ENCODE measurements at regions not wholly inside any gene's neighbourhood (a gene's known extent, or its start where the extent isn't known, plus 50 kb on each side); places are given as distances from the start of the nearest gene placed in this dataset.

DNA sequence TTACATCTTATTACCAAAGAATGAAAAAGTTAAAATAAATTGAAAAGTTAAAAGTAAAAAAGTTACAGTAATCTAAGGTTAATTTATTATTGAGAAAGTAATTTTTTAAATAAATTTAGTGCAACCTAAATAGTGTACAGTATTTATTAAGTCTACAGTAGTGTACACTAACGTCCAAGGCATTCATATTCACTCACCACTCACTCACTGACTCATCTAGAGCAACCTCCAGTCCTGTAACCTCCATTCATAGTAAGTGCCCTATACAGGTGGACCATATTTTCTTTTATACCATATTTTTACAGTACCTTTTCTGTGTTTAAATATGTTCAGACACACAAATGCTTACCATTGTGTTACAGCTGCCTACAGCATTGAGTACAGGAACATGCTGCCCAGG, 624.7 kb upstream of the NOX3 start:
- no peak for DNase-seq (ENCODE audit: low read depth)
- H3K4me3 ChIP-seq (replicated peaks; ENCODE audit: low read depth, low read length), result no peak overlapping the region
- TF ChIP-seq, protein P1, sequence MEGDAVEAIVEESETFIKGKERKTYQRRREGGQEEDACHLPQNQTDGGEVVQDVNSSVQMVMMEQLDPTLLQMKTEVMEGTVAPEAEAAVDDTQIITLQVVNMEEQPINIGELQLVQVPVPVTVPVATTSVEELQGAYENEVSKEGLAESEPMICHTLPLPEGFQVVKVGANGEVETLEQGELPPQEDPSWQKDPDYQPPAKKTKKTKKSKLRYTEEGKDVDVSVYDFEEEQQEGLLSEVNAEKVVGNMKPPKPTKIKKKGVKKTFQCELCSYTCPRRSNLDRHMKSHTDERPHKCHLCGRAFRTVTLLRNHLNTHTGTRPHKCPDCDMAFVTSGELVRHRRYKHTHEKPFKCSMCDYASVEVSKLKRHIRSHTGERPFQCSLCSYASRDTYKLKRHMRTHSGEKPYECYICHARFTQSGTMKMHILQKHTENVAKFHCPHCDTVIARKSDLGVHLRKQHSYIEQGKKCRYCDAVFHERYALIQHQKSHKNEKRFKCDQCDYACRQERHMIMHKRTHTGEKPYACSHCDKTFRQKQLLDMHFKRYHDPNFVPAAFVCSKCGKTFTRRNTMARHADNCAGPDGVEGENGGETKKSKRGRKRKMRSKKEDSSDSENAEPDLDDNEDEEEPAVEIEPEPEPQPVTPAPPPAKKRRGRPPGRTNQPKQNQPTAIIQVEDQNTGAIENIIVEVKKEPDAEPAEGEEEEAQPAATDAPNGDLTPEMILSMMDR (IDR thresholded peaks at IDR 0.05; ENCODE audit: low read length, missing control alignments), result no peak

DNA sequence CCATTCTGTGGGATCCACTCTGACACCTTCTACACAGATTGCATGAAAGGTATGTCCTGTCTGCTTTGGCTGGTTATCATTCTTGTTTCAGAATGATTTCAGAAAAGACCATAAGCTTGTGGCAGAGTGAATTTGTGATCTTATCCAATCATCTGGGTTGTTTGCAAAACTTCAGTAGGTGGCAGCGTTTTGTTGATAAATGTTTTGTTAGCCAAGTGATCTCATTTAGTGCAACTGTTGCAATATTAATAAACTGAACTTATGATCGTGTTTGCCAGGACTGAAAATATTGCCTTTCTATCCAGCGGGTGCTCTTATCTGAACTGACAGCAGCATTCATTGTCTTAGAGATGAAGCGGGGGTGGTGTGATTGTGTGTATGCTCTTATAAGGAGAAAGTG, 613.2 kb upstream of the NOX3 start:
- TF ChIP-seq, protein P1 (IDR thresholded peaks at IDR 0.05; ENCODE audit: low read length, missing control alignments), result no peak
- no peak overlapping the region for H3K4me3 ChIP-seq (replicated peaks; ENCODE audit: low read depth, low read length)
- DNase-seq (ENCODE audit: low read depth), result no peak

DNA sequence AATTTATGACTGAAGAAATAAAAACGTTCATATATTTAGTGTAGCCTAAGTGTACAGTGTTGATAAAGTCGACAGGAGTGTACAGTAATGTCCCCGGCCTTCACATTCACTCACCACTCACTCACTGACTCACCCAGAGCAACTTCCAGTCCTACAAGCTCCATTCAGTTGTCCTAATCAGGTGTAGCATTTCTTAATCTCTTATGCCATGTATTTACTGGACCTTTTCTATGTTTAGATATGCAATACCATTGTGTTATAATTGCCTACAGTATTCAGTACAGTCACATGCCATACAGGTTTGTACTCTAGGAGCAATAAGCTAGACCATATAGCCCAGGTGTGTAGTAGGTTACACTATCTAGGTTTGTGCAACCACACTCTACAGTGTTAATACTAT, 610.2 kb upstream of the NOX3 start:
- DNase-seq (ENCODE audit: low read depth), result no peak
- TF ChIP-seq, protein P1 (IDR thresholded peaks at IDR 0.05; ENCODE audit: low read length, missing control alignments), result no peak
- no peak overlapping the region for H3K4me3 ChIP-seq (replicated peaks; ENCODE audit: low read depth, low read length)

DNA sequence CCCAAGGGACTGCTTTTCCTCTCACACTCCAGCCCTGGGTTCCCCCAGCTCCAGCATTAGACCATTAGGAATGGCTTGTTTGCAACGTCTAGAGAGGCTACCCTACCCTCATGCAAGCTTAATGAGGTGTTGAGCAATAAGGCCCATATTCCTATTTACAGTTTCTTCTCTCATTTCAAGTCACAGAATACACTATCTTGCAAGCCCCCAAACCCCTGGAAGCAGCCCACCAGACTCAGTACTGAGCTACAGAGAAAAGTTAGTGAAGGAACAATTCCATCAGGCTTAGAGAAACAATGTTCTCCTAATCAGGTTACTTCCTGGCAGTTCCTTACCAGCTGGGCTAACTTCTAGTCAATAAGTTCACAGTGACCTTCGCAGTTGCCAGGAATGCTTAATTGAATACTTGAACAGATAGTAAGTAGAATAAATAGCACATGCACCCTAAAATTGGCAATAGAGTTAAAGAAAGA, 606.5 kb upstream of the NOX3 start:
- no peak for DNase-seq (ENCODE audit: low read depth)
- TF ChIP-seq, protein P1 (IDR thresholded peaks at IDR 0.05; ENCODE audit: low read length, missing control alignments), result no peak
- no peak overlapping the region for H3K4me3 ChIP-seq (replicated peaks; ENCODE audit: low read depth, low read length)

DNA sequence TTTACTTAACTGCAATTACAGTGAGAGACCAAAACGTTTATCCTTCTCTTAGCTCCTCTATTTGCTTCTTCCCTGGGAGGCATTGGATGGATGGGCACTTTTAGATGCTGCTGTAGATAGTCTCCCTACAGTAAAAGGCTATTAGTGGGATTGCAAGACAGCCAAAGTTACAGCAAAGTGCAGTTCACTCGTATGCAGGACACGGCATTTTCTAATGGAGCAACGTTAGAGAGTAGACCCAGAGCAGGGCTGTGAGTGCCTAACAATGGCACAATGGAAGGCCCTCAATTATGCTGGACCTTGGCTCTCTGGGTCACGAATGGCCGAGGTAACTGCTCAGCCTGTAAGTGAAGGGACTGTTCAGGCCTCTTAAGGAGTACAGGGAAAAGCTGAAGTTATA, 605.8 kb upstream of the NOX3 start:
- TF ChIP-seq, protein P1 (IDR thresholded peaks at IDR 0.05; ENCODE audit: low read length, missing control alignments), result no peak
- no peak overlapping the region for H3K4me3 ChIP-seq (replicated peaks; ENCODE audit: low read depth, low read length)
- DNase-seq (ENCODE audit: low read depth), result no peak

DNA sequence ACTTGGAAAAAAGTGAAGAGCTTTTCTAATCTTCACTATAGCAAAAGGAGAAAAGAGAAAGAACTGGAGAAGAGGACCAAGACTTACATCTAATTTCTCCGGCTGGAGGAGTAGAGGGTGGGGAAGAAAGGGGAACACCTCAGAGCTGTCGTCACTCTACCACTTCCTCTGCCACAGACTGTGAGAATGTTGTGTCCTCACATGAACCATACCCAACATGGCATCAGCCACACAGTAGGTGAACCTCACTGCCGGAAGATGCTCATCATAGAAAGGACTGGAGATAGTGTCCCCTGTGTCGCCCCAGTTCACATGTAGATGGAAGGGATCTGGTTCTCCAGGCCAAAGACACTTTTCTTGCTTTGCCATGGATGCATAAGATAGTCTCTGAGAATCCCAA, 604.4 kb upstream of the NOX3 start:
- TF ChIP-seq, protein P1 (IDR thresholded peaks at IDR 0.05; ENCODE audit: low read length, missing control alignments), result no peak
- DNase-seq (ENCODE audit: low read depth), result no peak
- no peak overlapping the region for H3K4me3 ChIP-seq (replicated peaks; ENCODE audit: low read depth, low read length)

DNA sequence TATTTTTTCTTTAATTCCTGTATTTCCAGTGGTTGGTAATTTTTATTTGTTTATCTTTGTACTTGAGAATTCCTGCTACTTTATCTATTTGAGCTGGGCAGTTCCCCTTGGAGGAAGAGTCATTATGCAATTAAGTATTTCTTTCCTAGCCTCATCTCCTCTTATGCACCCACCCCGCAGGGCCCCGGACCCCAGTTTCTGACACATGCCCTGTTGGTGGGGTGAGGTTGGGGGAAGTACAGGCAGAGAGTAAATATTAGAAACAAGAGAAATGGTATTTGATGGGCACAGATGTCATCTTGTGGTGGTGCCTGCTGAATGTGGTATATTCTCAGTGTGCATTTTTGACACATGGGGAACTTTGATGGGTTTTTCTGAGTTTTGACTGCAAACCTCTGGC, 602.7 kb upstream of the NOX3 start:
- TF ChIP-seq, protein P1 (IDR thresholded peaks at IDR 0.05; ENCODE audit: low read length, missing control alignments), result no peak

More for the DNA sequence above, 602.7 kb upstream of the NOX3 start:
- DNase-seq (ENCODE audit: low read depth), result no peak
- no peak overlapping the region for H3K4me3 ChIP-seq (replicated peaks; ENCODE audit: low read depth, low read length)
